ENCODE measurements at regions not wholly inside any gene's neighbourhood (a gene's known extent, or its start where the extent isn't known, plus 50 kb on each side); places are given as distances from the start of the nearest gene placed in this dataset.

- TF ChIP-seq ARNTL (CRISPR knock-in tag; IDR thresholded peaks at IDR 0.05; ENCODE audit: borderline replicate concordance, low read depth), result no peak
- no peak for TF ChIP-seq OSR1 (CRISPR knock-in tag; IDR thresholded peaks at IDR 0.05)
- no peak for TF ChIP-seq ZFP30 (CRISPR knock-in tag; IDR thresholded peaks at IDR 0.05)
- TF ChIP-seq SNAI2 (CRISPR knock-in tag; IDR thresholded peaks at IDR 0.05), result no peak
- TF ChIP-seq RARB (CRISPR knock-in tag; IDR thresholded peaks at IDR 0.05), result no peak
- no peak for TF ChIP-seq ZC3H10 (CRISPR knock-in tag; IDR thresholded peaks at IDR 0.05)
- TF ChIP-seq ISL1 (CRISPR knock-in tag; IDR thresholded peaks at IDR 0.05), result no peak
- no peak for TF ChIP-seq PPARA (CRISPR knock-in tag; IDR thresholded peaks at IDR 0.05; ENCODE audit: borderline replicate concordance)
- TF ChIP-seq CSRNP3 (CRISPR knock-in tag; IDR thresholded peaks at IDR 0.05), result no peak
These were observed 114.0 kb upstream of the APP start for GRCh38 chr21:26284531-26284930.
